Choroid plexus epithelial cell (primary cell): ENCODE measurements at regions not wholly inside any gene's neighbourhood (a gene's known extent, or its start where the extent isn't known, plus 50 kb on each side); places are given as distances from the start of the nearest gene placed in this dataset.

Source experiments
- DNase-seq: peaks from one replicate; pipeline ENCODE4 v3.0.0-alpha.2; 2010; ENCODE audit warnings: low read depth
- H3K4me3 ChIP-seq: 2 replicates; pipeline ENCODE4 v1.5.1; 2011; ENCODE audit warnings: low read depth, mild to moderate bottlenecking, control low read depth, low read length, moderate library complexity
- CTCF ChIP-seq: conservative IDR thresholded peaks from 2 replicates; pipeline ENCODE4 v1.5.1; 2011; ENCODE audit warnings: low read depth, mild to moderate bottlenecking, control low read depth, inconsistent platforms, low read length, moderate library complexity

GRCh38 chr15:39058351-39059131 lies 493.9 kb upstream of the RASGRP1 start:
- no peak overlapping the region for H3K4me3 ChIP-seq
- DNase-seq, result no peak
- TF ChIP-seq CTCF, result no peak

- DNase-seq, result no peak
- no peak for TF ChIP-seq CTCF
These were observed 495.3 kb upstream of the RASGRP1 start for GRCh38 chr15:39059917-39060316.

GRCh38 chr15:39061952-39062464 lies 497.4 kb upstream of the RASGRP1 start:
- no peak for DNase-seq
- no peak overlapping the region for H3K4me3 ChIP-seq
- no peak for TF ChIP-seq CTCF

More at GRCh38 chr15:39059917-39060316, 495.3 kb upstream of the RASGRP1 start:
- no peak overlapping the region for H3K4me3 ChIP-seq

GRCh38 chr15:39066677-39067076 lies 502.1 kb upstream of the RASGRP1 start:
- DNase-seq, result no peak
- TF ChIP-seq CTCF, result no peak
- H3K4me3 ChIP-seq, result no peak overlapping the region

GRCh38 chr15:39074341-39074985 lies 506.4 kb upstream of the THBS1 start:
- no peak for TF ChIP-seq CTCF

GRCh38 chr15:39075311-39075710 lies 505.6 kb upstream of the THBS1 start:
- no peak for DNase-seq
- no peak overlapping the region for H3K4me3 ChIP-seq
- TF ChIP-seq CTCF, result no peak

More at GRCh38 chr15:39074341-39074985, 506.4 kb upstream of the THBS1 start:
- DNase-seq, result no peak
- H3K4me3 ChIP-seq, result no peak overlapping the region
